SK-N-SH (cell line): ENCODE measurements at regions not wholly inside any gene's neighbourhood (a gene's known extent, or its start where the extent isn't known, plus 50 kb on each side); places are given as distances from the start of the nearest gene placed in this dataset.
"Not testable (repeated sequence)": the region's sequence is repeated elsewhere in the genome, so short reads cannot be mapped to it uniquely, and the experiment has no call there.

ENCODE experiments used
- CTCF ChIA-PET: fragments of 300-600, 350-600 bp; formaldehyde crosslinking; extraction: SDS; loops from one replicate; lab custom pipeline; 2021; lab: Yijun Ruan, JAX
- POLR2A ChIA-PET: fragments of 350-600 bp; sonication (Branson Sonifier 250); formaldehyde crosslinking; extraction: SDS; loops from one replicate; lab custom pipeline; 2020; ENCODE audit warnings: antibody characterized with exemption, inconsistent platforms; lab: Yijun Ruan, JAX
- DNase-seq: peaks from one replicate; pipeline ENCODE4 v3.0.0; 2012
- H2AFZ ChIP-seq: fragments of 200-600 bp; sonication (generic); 2 replicates; pipeline ENCODE4 v1.8.1; 2016; ENCODE audit warnings: antibody characterized with exemption, mild to moderate bottlenecking, low read depth
- H3F3A ChIP-seq: fragments of 200-600 bp; sonication (generic); replicated peaks from 2 replicates; pipeline ENCODE3; 2016; ENCODE audit warnings: antibody characterized with exemption, mild to moderate bottlenecking; ENCODE audit not compliant: insufficient read depth
- H3K27ac ChIP-seq, 2 experiments: fragments of 200-500 bp in 1 of 2; fragments of 200-600 bp in 1 of 2; sonication (Bioruptor generic) in 1 of 2; sonication (generic), shearing (Covaris generic) in 1 of 2; 2 replicates each; pipeline versions ENCODE4 v1.5.1 to v1.6.1; 2014 to 2016; ENCODE audit warnings: low read depth in 2 of 2, inconsistent platforms in 1 of 2, low read length in 1 of 2, mild to moderate bottlenecking in 1 of 2, mixed read lengths in 1 of 2
- H3K27me3 ChIP-seq: fragments of 200-600 bp; sonication (generic), shearing (Covaris generic); 2 replicates; pipeline ENCODE4 v1.6.1; 2016; ENCODE audit warnings: mixed run types; ENCODE audit not compliant: insufficient read depth
- H3K36me3 ChIP-seq, 2 experiments: fragments of 200-500 bp in 1 of 2; fragments of 200-600 bp in 1 of 2; sonication (Bioruptor generic) in 1 of 2; sonication (generic) in 1 of 2; replicated peaks in 1 of 2; 2 replicates each; pipeline versions ENCODE3 to v1.5.1; 2014 to 2016; ENCODE audit warnings: low read length in 1 of 2, mild to moderate bottlenecking in 1 of 2; ENCODE audit not compliant: insufficient read depth in 2 of 2, control insufficient read depth in 1 of 2
- H3K4me1 ChIP-seq, 2 experiments: fragments of 200-500 bp in 1 of 2; fragments of 200-600 bp in 1 of 2; sonication (Bioruptor generic) in 1 of 2; sonication (generic), shearing (Covaris generic) in 1 of 2; 2 replicates each; pipeline versions ENCODE4 v1.5.1 to v1.6.1; 2014 to 2016; ENCODE audit warnings: low read depth in 1 of 2, low read length in 1 of 2, mixed run types in 1 of 2; ENCODE audit not compliant: insufficient read depth in 2 of 2, control insufficient read depth in 1 of 2
- H3K4me2 ChIP-seq: fragments of 200-600 bp; sonication (generic), shearing (Covaris generic); 2 replicates; pipeline ENCODE4 v1.6.1; 2017; ENCODE audit warnings: mixed run types
- H3K4me3 ChIP-seq, 2 experiments: fragments of 200-500 bp in 1 of 2; fragments of 200-600 bp in 1 of 2; sonication (Bioruptor generic) in 1 of 2; sonication (generic), shearing (Covaris generic) in 1 of 2; 2 replicates each; pipeline versions ENCODE4 v1.5.1 to v1.8.1; 2014 to 2016; ENCODE audit warnings: low read depth in 2 of 2, inconsistent platforms in 1 of 2, low read length in 1 of 2, mild to moderate bottlenecking in 1 of 2, mixed read lengths in 1 of 2, moderate library complexity in 1 of 2
- H3K79me2 ChIP-seq: fragments of 200-600 bp; sonication (generic); 2 replicates; pipeline ENCODE4 v1.8.1; 2017; ENCODE audit warnings: mild to moderate bottlenecking; ENCODE audit not compliant: insufficient read depth
- H3K9ac ChIP-seq: fragments of 200-600 bp; sonication (generic); 2 replicates; pipeline ENCODE4 v1.6.1; 2017; ENCODE audit warnings: mixed run types
- H3K9me2 ChIP-seq: fragments of 200-600 bp; sonication (generic); 2 replicates; pipeline ENCODE4 v1.6.1; 2017; ENCODE audit warnings: mixed run types
- H3K9me3 ChIP-seq: fragments of 200-600 bp; sonication (generic); 2 replicates; pipeline ENCODE4 v1.6.1; 2017; ENCODE audit warnings: mixed run types, mild to moderate bottlenecking, moderate library complexity
- H4K20me1 ChIP-seq: fragments of 200-600 bp; sonication (generic); 2 replicates; pipeline ENCODE4 v1.6.1; 2017; ENCODE audit warnings: mild to moderate bottlenecking, mixed run types; ENCODE audit not compliant: insufficient read depth
- EP300 ChIP-seq, 2 experiments: IDR thresholded peaks; 2 replicates each; pipeline versions ENCODE4 v1.4.0 to v1.6.1; 2012; ENCODE audit warnings: borderline replicate concordance in 1 of 2, low read depth in 1 of 2, low read length in 1 of 2
- EZH2phosphoT487 ChIP-seq: fragments of 200-600 bp; sonication (generic); IDR thresholded peaks from 2 replicates; pipeline ENCODE4 v1.6.1; 2017; ENCODE audit warnings: low read depth, mixed run types, mild to moderate bottlenecking, antibody characterized with exemption, moderate library complexity, borderline replicate concordance
- NRF1 ChIP-seq: IDR thresholded peaks from 2 replicates; pipeline ENCODE4 v1.6.1; 2012; ENCODE audit warnings: low read depth, mild to moderate bottlenecking, low read length
- PBX3 ChIP-seq: IDR thresholded peaks from 2 replicates; pipeline ENCODE4; 2012
- RCOR1 ChIP-seq: fragments of 150-350 bp; IDR thresholded peaks from 2 replicates; pipeline ENCODE4 v1.6.1; 2017; ENCODE audit warnings: antibody characterized with exemption, low read length
- RFX5 ChIP-seq: IDR thresholded peaks from 2 replicates; pipeline ENCODE4 v1.6.1; 2012; ENCODE audit warnings: mild to moderate bottlenecking, improper control_type of control experiment, low read length
- WGBS: methylation state at CpG from one replicate; pipeline ENCODE4 v1.1.6; 2017; ENCODE audit warnings: low lambda C conversion rate; 5-methylcytosine and 5-hydroxymethylcytosine counted together
- TF ChIP-seq, protein P1 (sequence below): fragments of 200-600 bp; sonication (generic); IDR thresholded peaks from 2 replicates; pipeline ENCODE4 v1.6.1; 2017; ENCODE audit warnings: antibody characterized with exemption, mild to moderate bottlenecking, moderate library complexity

GRCh38 chr7:86983654-86984053, 75.8 kb downstream of the ELAPOR2 start:
- H3K9ac ChIP-seq, POLR2A ChIA-PET: not testable (repeated sequence)

GRCh38 chr7:86981937-86982336, 77.5 kb downstream of the ELAPOR2 start:
- H2AFZ ChIP-seq, H3K27ac ChIP-seq, POLR2A ChIA-PET, H3K4me2 ChIP-seq, H3F3A ChIP-seq, H3K27me3 ChIP-seq, DNase-seq, H3K36me3 ChIP-seq, H4K20me1 ChIP-seq, H3K9me2 ChIP-seq, H3K4me3 ChIP-seq, H3K4me1 ChIP-seq, H3K9ac ChIP-seq, H3K9me3 ChIP-seq: not testable (repeated sequence)
- CTCF ChIA-PET, result interaction anchor here (0.6 to 1.2 kb wide), 3 partner anchors 52 to 812 kb away, joined by 3 read pairs; no protein-coding TSS in a partner anchor
- peaks cover 23% of the 10 kb centered on the region; the same call in 1 of the 2 replicates for H3K79me2 ChIP-seq
- WGBS, result 71% methylated on average over 9 of the region's 9 CpGs

More at GRCh38 chr7:86983654-86984053, 75.8 kb downstream of the ELAPOR2 start:
- not testable (repeated sequence) for H2AFZ ChIP-seq, H3K4me3 ChIP-seq, H3K9me2 ChIP-seq, H3K9me3 ChIP-seq, H3F3A ChIP-seq, H3K4me2 ChIP-seq, DNase-seq, H3K27me3 ChIP-seq, H4K20me1 ChIP-seq, H3K27ac ChIP-seq, H3K4me1 ChIP-seq, H3K36me3 ChIP-seq
- CTCF ChIA-PET, result interaction anchor here (1.1 to 1.4 kb wide), 2 partner anchors 14 to 19 kb away, joined by 3 read pairs; no protein-coding TSS in a partner anchor
- 87% methylated on average over 1 of the region's 1 CpG for WGBS
- H3K79me2 ChIP-seq, result peaks cover 32% of the 10 kb centered on the region; the same call in 1 of the 2 replicates

GRCh38 chr7:86981127-86981526, 78.3 kb downstream of the ELAPOR2 start:
- Histone ChIP-seq H3K79me2 (peaks cover 19% of the 10 kb centered on the region; the same call in 1 of the 2 replicates), H3K4me1 (peaks cover 5 to 6% of the 10 kb centered on the region in 2 experiments; a peak in 3 of 4 replicates), H3K9me3 (no peaks in the 10 kb centered on the region), H3K4me2 (no peak overlapping the region), H3K27me3 (no peaks in the 10 kb centered on the region), H3K9me2 (no peaks in the 10 kb centered on the region), H3K4me3 (no peak overlapping the region), H4K20me1 (peaks cover 4% of the 10 kb centered on the region; the same call in 1 of the 2 replicates), H3K36me3 (no peaks in the 10 kb centered on the region), H2AFZ (no peak overlapping the region), H3F3A (no peaks in the 10 kb centered on the region), H3K27ac (no peak overlapping the region), H3K9ac (no peak overlapping the region)
- 68% methylated on average over 2 of the region's 2 CpGs for WGBS
- ChIA-PET POLR2A (no interaction called here), CTCF (interaction anchor here (1.2 kb wide), 1 partner anchor 167 kb away, joined by 3 read pairs; no protein-coding TSS in a partner anchor)
- no peak for TF ChIP-seq EZH2phosphoT487
- no peak for TF ChIP-seq RFX5
- no peak for TF ChIP-seq PBX3
- TF ChIP-seq EP300 (IDR thresholded peaks at IDR 0.05; ENCODE audit: borderline replicate concordance in 1 of 2, low read depth in 1 of 2, low read length in 1 of 2), result no peak
- no peak for TF ChIP-seq NRF1
- TF ChIP-seq, protein P1, sequence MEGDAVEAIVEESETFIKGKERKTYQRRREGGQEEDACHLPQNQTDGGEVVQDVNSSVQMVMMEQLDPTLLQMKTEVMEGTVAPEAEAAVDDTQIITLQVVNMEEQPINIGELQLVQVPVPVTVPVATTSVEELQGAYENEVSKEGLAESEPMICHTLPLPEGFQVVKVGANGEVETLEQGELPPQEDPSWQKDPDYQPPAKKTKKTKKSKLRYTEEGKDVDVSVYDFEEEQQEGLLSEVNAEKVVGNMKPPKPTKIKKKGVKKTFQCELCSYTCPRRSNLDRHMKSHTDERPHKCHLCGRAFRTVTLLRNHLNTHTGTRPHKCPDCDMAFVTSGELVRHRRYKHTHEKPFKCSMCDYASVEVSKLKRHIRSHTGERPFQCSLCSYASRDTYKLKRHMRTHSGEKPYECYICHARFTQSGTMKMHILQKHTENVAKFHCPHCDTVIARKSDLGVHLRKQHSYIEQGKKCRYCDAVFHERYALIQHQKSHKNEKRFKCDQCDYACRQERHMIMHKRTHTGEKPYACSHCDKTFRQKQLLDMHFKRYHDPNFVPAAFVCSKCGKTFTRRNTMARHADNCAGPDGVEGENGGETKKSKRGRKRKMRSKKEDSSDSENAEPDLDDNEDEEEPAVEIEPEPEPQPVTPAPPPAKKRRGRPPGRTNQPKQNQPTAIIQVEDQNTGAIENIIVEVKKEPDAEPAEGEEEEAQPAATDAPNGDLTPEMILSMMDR, result no peak
- no peak for TF ChIP-seq RCOR1
- no peak for DNase-seq
